Kidney (tissue), 13 donors: ENCODE measurements at regions not wholly inside any gene's neighbourhood (a gene's known extent, or its start where the extent isn't known, plus 50 kb on each side); places are given as distances from the start of the nearest gene placed in this dataset.

Experiments
- DNase-seq, 5 donors: peaks; one replicate each; pipeline ENCODE4 v3.0.0-alpha.2; 2013 to 2020
- FAIRE-seq: peaks from 2 replicates; lab custom pipeline; 2012; peaks lifted over from hg19 to GRCh38; lab: Jason Lieb, UNC
- H3K27ac ChIP-seq, 2 donors: one replicate each; pipeline ENCODE4 v1.7.0; 2013; ENCODE audit warnings: low read depth in 2 of 2, low read length in 2 of 2, inconsistent platforms in 1 of 2
- H3K27me3 ChIP-seq: one replicate; pipeline ENCODE4 v1.7.1; 2013; ENCODE audit warnings: low read length, inconsistent platforms; ENCODE audit not compliant: control insufficient read depth, insufficient read depth
- H3K36me3 ChIP-seq, 3 donors: one replicate each; pipeline versions ENCODE4 v1.7.0 to v1.7.1; 2013; ENCODE audit warnings: low read length in 3 of 3, control low read depth in 1 of 3, inconsistent platforms in 1 of 3; ENCODE audit not compliant: insufficient read depth in 3 of 3, control insufficient read depth in 2 of 3
- H3K4me1 ChIP-seq, 3 donors: one replicate each; pipeline versions ENCODE4 v1.7.0 to v1.7.1; 2013; ENCODE audit warnings: low read length in 3 of 3, inconsistent platforms in 1 of 3, low read depth in 1 of 3; ENCODE audit not compliant: control insufficient read depth in 2 of 3, insufficient read depth in 2 of 3
- H3K4me3 ChIP-seq, 3 donors: one replicate each; pipeline versions ENCODE4 v1.7.0 to v1.8.1; 2013; ENCODE audit warnings: low read length in 3 of 3, control low read depth in 1 of 3, inconsistent platforms in 1 of 3
- H3K9ac ChIP-seq, 3 donors: one replicate each; pipeline versions ENCODE4 v1.7.0 to v1.7.1; 2013; ENCODE audit warnings: low read length in 3 of 3, control low read depth in 1 of 3, inconsistent platforms in 1 of 3
- H3K9me3 ChIP-seq, 3 donors: one replicate each; pipeline versions ENCODE4 v1.7.0 to v1.7.1; 2013; ENCODE audit warnings: low read length in 3 of 3, control low read depth in 1 of 3, inconsistent platforms in 1 of 3; ENCODE audit not compliant: control insufficient read depth in 2 of 3, insufficient read depth in 1 of 3
- intact Hi-C: fragments of 100-400 bp; cut with DNase I; formaldehyde crosslinking; loops from one replicate; pipeline ENCODE4 v1.11.1; 2022
- TF ChIP-seq, protein P1 (sequence below): IDR thresholded peaks from 3 replicates; pipeline ENCODE4 v1.5.1; 2012; ENCODE audit warnings: mild to moderate bottlenecking, moderate library complexity, borderline replicate concordance; ENCODE audit not compliant: insufficient read depth; ENCODE audit errors: extremely low read depth
- donor health status: control.
- donor health status: control.
- donor health status: control.
- donor health status: control.
- donor health status: control.
- donor health status: DM: yes; HTN: yes; CAD: no.
- donor health status: Normal renal cell carcinoma (clear cell type).

- no peaks in the 10 kb centered on the region for H3K27me3 ChIP-seq
- H3K4me1 ChIP-seq = no peaks in the 10 kb centered on the region
- no peak overlapping the region for H3K9ac ChIP-seq
- no peak overlapping the region for H3K27ac ChIP-seq
- TF ChIP-seq, protein P1, sequence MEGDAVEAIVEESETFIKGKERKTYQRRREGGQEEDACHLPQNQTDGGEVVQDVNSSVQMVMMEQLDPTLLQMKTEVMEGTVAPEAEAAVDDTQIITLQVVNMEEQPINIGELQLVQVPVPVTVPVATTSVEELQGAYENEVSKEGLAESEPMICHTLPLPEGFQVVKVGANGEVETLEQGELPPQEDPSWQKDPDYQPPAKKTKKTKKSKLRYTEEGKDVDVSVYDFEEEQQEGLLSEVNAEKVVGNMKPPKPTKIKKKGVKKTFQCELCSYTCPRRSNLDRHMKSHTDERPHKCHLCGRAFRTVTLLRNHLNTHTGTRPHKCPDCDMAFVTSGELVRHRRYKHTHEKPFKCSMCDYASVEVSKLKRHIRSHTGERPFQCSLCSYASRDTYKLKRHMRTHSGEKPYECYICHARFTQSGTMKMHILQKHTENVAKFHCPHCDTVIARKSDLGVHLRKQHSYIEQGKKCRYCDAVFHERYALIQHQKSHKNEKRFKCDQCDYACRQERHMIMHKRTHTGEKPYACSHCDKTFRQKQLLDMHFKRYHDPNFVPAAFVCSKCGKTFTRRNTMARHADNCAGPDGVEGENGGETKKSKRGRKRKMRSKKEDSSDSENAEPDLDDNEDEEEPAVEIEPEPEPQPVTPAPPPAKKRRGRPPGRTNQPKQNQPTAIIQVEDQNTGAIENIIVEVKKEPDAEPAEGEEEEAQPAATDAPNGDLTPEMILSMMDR = no peak
- DNase-seq (no peak), FAIRE-seq (no peak)
- H3K36me3 ChIP-seq = no peaks in the 10 kb centered on the region
- H3K4me3 ChIP-seq = no peak overlapping the region
- intact Hi-C loops = no loop called here
- no peaks in the 10 kb centered on the region for H3K9me3 ChIP-seq
These were observed 299.6 kb upstream of the ADCY2 start for GRCh38 chr5:7096294-7096693.

DNA sequence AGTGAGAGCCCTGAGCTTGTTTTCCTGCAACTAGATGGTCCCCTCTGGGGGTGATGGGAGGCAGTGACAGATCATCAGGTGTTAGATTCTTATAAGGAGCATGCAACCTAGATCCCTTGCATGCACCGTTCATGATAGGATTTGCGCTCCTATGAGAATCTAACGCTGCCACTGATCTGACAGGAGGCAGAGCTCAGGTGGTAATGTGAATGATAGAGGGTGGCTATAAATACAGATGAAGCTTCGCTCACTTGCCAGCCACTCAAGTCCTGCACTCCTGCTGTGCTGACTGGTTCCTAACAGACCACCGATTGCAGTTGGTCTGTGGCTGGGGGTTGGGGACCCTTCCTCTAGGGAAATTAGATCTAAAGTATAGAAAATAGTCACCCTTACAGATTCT lies 290.6 kb upstream of the ADCY2 start:
- H3K9me3 ChIP-seq = no peaks in the 10 kb centered on the region
- no peak overlapping the region for H3K27ac ChIP-seq
- no peak for DNase-seq
- H3K4me1 ChIP-seq = no peaks in the 10 kb centered on the region
- intact Hi-C loops = no loop called here
- no peak for FAIRE-seq
- no peak overlapping the region for H3K4me3 ChIP-seq
- TF ChIP-seq, protein P1 = no peak
- H3K9ac ChIP-seq = no peak overlapping the region
- H3K27me3 ChIP-seq = no peaks in the 10 kb centered on the region
- no peaks in the 10 kb centered on the region for H3K36me3 ChIP-seq

DNA sequence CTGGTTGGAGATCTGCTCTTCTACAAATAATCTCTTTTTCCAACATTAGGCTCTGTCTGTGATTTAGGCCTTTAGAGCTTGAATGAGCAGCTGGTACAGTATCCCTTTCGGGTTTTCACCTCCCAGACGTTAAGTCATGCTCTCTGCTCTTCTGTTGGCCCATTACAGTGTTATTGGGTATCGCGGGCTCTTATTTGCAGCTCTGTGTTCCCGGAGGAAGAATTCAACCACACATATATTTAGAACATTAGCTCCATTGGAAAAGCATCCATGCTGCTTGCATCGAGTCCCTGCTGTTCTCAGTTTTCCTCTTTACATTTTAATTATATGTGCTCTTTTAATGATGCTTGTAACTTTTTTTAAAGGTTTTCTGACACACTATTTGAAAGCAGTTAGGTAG lies 278.0 kb upstream of the ADCY2 start:
- FAIRE-seq (no peak), DNase-seq (no peak)
- Histone ChIP-seq H3K9me3 (peaks cover 0 to 5% (median 2%) of the 10 kb centered on the region in 3 donors), H3K9ac (no peak overlapping the region), H3K36me3 (no peaks in the 10 kb centered on the region), H3K4me1 (no peaks in the 10 kb centered on the region), H3K27ac (no peak overlapping the region), H3K4me3 (no peak overlapping the region), H3K27me3 (no peaks in the 10 kb centered on the region)
- intact Hi-C loops = no loop called here
- TF ChIP-seq, protein P1 = no peak

GRCh38 chr5:7131680-7132079 lies 264.3 kb upstream of the ADCY2 start:
- no peak overlapping the region for H3K9ac ChIP-seq
- FAIRE-seq (no peak), DNase-seq (no peak)
- intact Hi-C loops = no loop called here
- H3K27me3 ChIP-seq = no peaks in the 10 kb centered on the region
- no peaks in the 10 kb centered on the region for H3K9me3 ChIP-seq
- no peak overlapping the region for H3K27ac ChIP-seq
- no peaks in the 10 kb centered on the region for H3K36me3 ChIP-seq
- TF ChIP-seq, protein P1 = no peak
- no peaks in the 10 kb centered on the region for H3K4me1 ChIP-seq
- no peak overlapping the region for H3K4me3 ChIP-seq
